Peyer's patch (tissue), 4 donors: ENCODE measurements at regions not wholly inside any gene's neighbourhood (a gene's known extent, or its start where the extent isn't known, plus 50 kb on each side); places are given as distances from the start of the nearest gene placed in this dataset.

Source experiments
- DNase-seq, 3 donors: peaks; one replicate each; pipeline ENCODE4 v3.0.0-alpha.2; 2017 to 2019
- H3K27ac ChIP-seq, 4 donors: fragments of 200-600 bp; sonication (generic); one replicate each; pipeline ENCODE4 v1.5.1; 2016 to 2019
- H3K27me3 ChIP-seq, 2 donors: fragments of 200-600 bp; sonication (generic); one replicate each; pipeline ENCODE4 v1.5.1; 2019
- H3K36me3 ChIP-seq, 3 donors: fragments of 200-600 bp; sonication (generic); one replicate each; pipeline ENCODE4 v1.5.1; 2016 to 2019
- H3K4me1 ChIP-seq, 4 donors: fragments of 200-600 bp; sonication (generic); one replicate each; pipeline ENCODE4 v1.5.1; 2016 to 2019
- H3K4me3 ChIP-seq, 4 donors: fragments of 200-600 bp; sonication (generic); 1 replicate in 3 of 4; 2 replicates in 1 of 4; pipeline ENCODE4 v1.5.1; 2016 to 2019; ENCODE audit warnings: mild to moderate bottlenecking in 1 of 4
- H3K9me3 ChIP-seq, 4 donors: fragments of 200-600 bp; sonication (generic); one replicate each; pipeline ENCODE4 v1.5.1; 2016 to 2019; ENCODE audit warnings: mild to moderate bottlenecking in 1 of 4
- POLR2A ChIP-seq, 2 donors: fragments of 450-650 bp; IDR thresholded peaks; one replicate each; pipeline ENCODE4 v1.5.1; 2017; ENCODE audit warnings: antibody characterized with exemption in 2 of 2, mild to moderate bottlenecking in 2 of 2, moderate library complexity in 2 of 2
- TF ChIP-seq, protein P1 (sequence below), 6 experiments: fragments of 450-650 bp in 4 of 6; fragments of 200-600 bp in 2 of 6; sonication (generic) in 1 of 6; IDR thresholded peaks; one replicate each; pipeline ENCODE4 v1.5.1; 2017 to 2019; ENCODE audit warnings: antibody characterized with exemption in 6 of 6, mild to moderate bottlenecking in 3 of 6, moderate library complexity in 1 of 6

DNA sequence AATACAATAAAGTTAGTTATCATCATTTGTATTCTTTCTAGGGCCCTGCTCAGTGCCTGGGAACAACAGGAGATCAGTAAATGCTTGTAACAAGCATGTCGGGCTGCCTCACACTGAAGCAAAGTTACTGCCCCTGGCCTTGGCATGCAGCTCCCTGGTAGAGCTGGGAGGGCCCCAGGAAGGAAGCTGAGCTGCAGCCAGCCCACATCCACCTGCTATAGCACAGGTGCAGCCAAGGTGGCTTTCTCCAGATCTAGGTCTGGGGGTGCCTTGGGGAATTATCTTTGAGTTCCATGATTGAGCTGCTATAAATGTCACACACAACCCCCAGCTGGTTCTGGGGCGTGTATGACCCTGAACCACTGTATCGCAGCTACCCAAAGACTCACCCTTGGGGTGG lies 293.4 kb upstream of the MSX2 start:
- Histone ChIP-seq H3K27ac (no peak overlapping the region), H3K9me3 (no peaks in the 10 kb centered on the region), H3K27me3 (no peaks in the 10 kb centered on the region), H3K4me1 (no peaks in the 10 kb centered on the region), H3K36me3 (no peaks in the 10 kb centered on the region), H3K4me3 (no peak overlapping the region)
- TF ChIP-seq, protein P1, sequence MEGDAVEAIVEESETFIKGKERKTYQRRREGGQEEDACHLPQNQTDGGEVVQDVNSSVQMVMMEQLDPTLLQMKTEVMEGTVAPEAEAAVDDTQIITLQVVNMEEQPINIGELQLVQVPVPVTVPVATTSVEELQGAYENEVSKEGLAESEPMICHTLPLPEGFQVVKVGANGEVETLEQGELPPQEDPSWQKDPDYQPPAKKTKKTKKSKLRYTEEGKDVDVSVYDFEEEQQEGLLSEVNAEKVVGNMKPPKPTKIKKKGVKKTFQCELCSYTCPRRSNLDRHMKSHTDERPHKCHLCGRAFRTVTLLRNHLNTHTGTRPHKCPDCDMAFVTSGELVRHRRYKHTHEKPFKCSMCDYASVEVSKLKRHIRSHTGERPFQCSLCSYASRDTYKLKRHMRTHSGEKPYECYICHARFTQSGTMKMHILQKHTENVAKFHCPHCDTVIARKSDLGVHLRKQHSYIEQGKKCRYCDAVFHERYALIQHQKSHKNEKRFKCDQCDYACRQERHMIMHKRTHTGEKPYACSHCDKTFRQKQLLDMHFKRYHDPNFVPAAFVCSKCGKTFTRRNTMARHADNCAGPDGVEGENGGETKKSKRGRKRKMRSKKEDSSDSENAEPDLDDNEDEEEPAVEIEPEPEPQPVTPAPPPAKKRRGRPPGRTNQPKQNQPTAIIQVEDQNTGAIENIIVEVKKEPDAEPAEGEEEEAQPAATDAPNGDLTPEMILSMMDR (IDR thresholded peaks at IDR 0.05) = no peak
- no peak for TF ChIP-seq POLR2A (IDR thresholded peaks at IDR 0.05)
- DNase-seq = no peak

DNA sequence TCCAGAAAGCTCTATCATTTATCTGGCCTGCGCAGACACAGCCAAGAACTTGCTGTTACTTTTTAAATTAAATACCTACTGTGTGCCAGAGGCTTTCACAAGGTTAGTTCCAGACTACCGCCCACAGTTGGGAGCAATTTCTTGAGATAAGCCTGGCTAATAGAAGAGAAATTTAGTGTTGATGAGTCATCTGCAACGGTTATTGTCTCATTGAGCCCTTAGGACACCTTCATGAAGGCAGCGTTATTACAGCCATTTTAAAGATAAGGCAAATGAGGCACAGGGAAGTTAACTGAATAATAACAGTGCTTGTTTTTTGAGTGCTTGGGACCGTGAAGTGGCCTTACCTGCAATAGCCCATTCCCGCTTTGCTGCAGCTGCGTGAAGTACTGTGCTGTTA lies 292.9 kb upstream of the MSX2 start:
- TF ChIP-seq, protein P1 (IDR thresholded peaks at IDR 0.05) = no peak
- TF ChIP-seq POLR2A (IDR thresholded peaks at IDR 0.05) = no peak
- no peak for DNase-seq
- Histone ChIP-seq H3K4me3 (no peak overlapping the region), H3K27ac (no peak overlapping the region), H3K9me3 (no peaks in the 10 kb centered on the region), H3K4me1 (no peaks in the 10 kb centered on the region), H3K27me3 (no peaks in the 10 kb centered on the region), H3K36me3 (no peaks in the 10 kb centered on the region)

- H3K36me3 ChIP-seq = no peaks in the 10 kb centered on the region
These were observed 291.3 kb upstream of the MSX2 start for GRCh38 chr5:174433098-174433497.

DNA sequence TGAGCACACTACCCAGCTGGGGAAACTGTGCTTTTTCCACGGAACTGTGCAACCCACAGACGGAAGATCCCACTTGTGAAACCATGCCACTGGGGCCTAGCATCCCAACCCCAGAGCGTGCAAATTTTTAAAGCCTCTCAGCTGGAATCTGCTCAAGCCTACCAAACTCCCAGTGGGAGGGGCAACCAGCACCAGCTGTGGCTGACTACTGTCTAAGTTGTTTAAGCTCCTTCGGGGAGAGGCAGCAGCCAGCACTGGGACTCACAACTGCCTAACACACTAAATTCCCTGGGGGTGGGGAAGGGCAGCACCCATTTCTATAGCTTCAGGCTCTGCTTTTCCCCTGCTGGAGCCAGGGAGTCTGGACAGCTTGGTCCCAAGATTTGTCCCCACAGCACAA lies 287.6 kb upstream of the MSX2 start:
- H3K4me1 ChIP-seq = no peaks in the 10 kb centered on the region
- no peaks in the 10 kb centered on the region for H3K27me3 ChIP-seq
- no peak for DNase-seq
- TF ChIP-seq, protein P1 (IDR thresholded peaks at IDR 0.05) = no peak
- TF ChIP-seq POLR2A (IDR thresholded peaks at IDR 0.05) = no peak
- H3K27ac ChIP-seq = no peak overlapping the region
- H3K9me3 ChIP-seq = no peaks in the 10 kb centered on the region
- no peaks in the 10 kb centered on the region for H3K36me3 ChIP-seq
- no peak overlapping the region for H3K4me3 ChIP-seq

More at GRCh38 chr5:174433098-174433497, 291.3 kb upstream of the MSX2 start:
- no peaks in the 10 kb centered on the region for H3K9me3 ChIP-seq
- H3K27ac ChIP-seq = no peak overlapping the region
- no peak overlapping the region for H3K4me3 ChIP-seq
- no peak for DNase-seq
- TF ChIP-seq, protein P1 (IDR thresholded peaks at IDR 0.05) = no peak
- TF ChIP-seq POLR2A (IDR thresholded peaks at IDR 0.05) = no peak
- no peaks in the 10 kb centered on the region for H3K4me1 ChIP-seq
- no peaks in the 10 kb centered on the region for H3K27me3 ChIP-seq

DNA sequence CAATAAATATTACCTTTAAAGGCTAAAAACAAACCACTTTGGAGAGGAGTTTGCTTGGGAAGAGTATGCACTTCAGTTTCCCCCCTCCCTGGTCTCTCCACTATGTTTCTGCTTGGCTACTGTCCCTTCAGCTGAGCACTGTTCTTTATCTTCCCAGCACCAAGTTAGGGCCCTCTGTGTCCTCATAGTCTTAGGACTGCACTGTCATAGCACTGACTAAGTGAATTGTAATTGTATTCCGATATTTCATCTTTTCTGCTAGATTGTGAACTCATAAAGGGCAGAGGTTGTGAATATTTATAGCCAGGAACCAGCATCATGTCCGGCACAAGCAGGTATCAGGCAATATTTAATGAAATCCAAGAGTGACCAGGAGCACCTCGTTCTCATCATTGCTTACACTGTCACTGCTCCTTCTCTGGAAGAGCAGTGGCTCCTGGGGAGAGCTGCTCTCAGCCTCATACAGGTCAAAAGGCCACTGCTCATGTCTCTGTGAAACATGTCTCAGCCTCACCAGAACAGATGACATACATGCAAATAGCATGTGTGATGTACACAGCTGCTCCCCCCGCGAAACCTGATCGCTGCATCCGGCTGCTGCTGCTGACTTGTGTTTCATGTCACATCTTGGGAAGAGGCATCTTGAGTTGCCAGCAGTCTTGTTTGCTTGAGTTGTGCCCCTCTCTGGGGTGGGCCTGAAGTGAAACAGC lies 279.7 kb upstream of the MSX2 start:
- H3K4me1 ChIP-seq = no peaks in the 10 kb centered on the region
- no peaks in the 10 kb centered on the region for H3K9me3 ChIP-seq
- no peak for TF ChIP-seq POLR2A (IDR thresholded peaks at IDR 0.05)
- TF ChIP-seq, protein P1 (IDR thresholded peaks at IDR 0.05) = no peak
- H3K36me3 ChIP-seq = no peaks in the 10 kb centered on the region
- H3K27me3 ChIP-seq = no peaks in the 10 kb centered on the region
- H3K4me3 ChIP-seq = no peak overlapping the region
- no peak overlapping the region for H3K27ac ChIP-seq
- DNase-seq = no peak

- H3K4me1 ChIP-seq = no peaks in the 10 kb centered on the region
- no peak overlapping the region for H3K27ac ChIP-seq
- no peak for DNase-seq
- TF ChIP-seq, protein P1 (IDR thresholded peaks at IDR 0.05) = no peak
- TF ChIP-seq POLR2A (IDR thresholded peaks at IDR 0.05) = no peak
- no peaks in the 10 kb centered on the region for H3K36me3 ChIP-seq
- H3K9me3 ChIP-seq = no peaks in the 10 kb centered on the region
- no peaks in the 10 kb centered on the region for H3K27me3 ChIP-seq
- no peak overlapping the region for H3K4me3 ChIP-seq
These were observed 277.9 kb upstream of the MSX2 start for GRCh38 chr5:174446446-174446845.
